ENCODE measurements at regions not wholly inside any gene's neighbourhood (a gene's known extent, or its start where the extent isn't known, plus 50 kb on each side); places are given as distances from the start of the nearest gene placed in this dataset.
"Not testable (repeated sequence)": the region's sequence is repeated elsewhere in the genome, so short reads cannot be mapped to it uniquely, and the experiment has no call there.

GRCh38 chr20:54869765-54870164, 394.4 kb downstream of the DOK5 start:
- no peak overlapping the region for H3K4me3 ChIP-seq (ENCODE audit: low read length)
- DNase-seq (ENCODE audit: low read depth, low spot score): no peak

DNA sequence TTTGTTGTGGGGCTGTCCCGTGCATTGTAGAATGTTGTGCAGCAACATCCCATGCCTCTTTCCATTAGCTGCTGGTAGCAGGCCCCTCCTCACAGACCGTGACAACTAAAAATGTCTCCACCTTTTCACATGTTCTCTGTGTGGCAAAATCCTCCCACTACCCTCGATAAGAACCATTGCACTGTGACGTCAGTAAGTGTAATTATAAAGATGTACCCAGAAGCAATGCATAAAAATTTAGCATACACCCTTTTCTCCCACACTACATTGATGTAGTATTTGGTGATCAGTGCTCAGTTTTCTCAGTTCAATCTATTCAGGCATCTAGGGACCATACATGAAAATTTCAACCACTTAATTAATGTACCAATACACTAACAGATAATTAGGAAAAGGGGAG, 389.9 kb downstream of the DOK5 start:
- H3K4me3 ChIP-seq (ENCODE audit: low read length): no peak overlapping the region

DNA sequence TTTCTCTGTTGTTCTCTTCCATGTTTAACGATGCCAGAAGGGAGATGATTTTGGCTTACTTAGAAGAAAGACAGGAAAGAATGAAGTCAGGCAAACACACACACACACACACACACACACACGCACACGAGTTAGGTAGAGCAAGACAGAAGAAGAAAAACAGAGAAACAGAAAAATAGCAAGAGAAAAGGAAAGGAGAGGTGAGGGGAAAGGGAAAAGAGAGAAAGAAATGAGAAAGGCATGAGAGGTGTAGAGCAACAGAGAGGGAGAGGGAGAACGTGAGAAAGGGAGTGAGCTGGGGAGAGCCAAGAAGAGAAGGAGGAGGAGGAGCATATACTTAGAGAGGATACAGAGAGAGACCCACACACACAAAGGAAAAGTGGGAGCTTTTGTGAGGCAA, 385.3 kb downstream of the DOK5 start:
- DNase-seq (ENCODE audit: low read depth, low spot score): no peak
- H3K4me3 ChIP-seq (ENCODE audit: low read length): no peak overlapping the region

More for the DNA sequence above, 389.9 kb downstream of the DOK5 start:
- DNase-seq (ENCODE audit: low read depth, low spot score): no peak

DNA sequence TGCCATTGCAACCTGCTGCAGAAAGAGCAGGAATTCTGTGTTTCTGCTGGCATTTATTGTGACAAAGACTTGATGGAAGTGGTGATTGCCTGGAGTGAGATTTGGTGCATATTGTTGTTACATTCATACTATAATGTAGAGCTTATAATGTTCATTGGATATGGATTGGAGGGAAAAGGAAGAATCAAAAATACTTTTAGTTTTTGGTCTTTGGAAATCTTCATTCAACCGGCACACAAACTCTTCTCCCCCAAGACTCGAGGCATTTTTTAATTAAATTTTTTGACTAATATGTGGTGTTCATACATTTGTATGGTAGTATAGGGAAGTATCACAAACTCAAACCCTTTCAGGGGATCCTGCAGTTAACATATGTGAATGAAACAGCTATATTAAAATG, 380.8 kb downstream of the DOK5 start:
- no peak for DNase-seq (ENCODE audit: low read depth, low spot score)
- no peak overlapping the region for H3K4me3 ChIP-seq (ENCODE audit: low read length)

- DNase-seq (ENCODE audit: low read depth, low spot score): no peak
- H3K4me3 ChIP-seq (ENCODE audit: low read length): no peak overlapping the region
Measured at GRCh38 chr20:54849741-54850140, 374.3 kb downstream of the DOK5 start.

- H3K4me3 ChIP-seq (ENCODE audit: low read length): no peak overlapping the region
- DNase-seq (ENCODE audit: low read depth, low spot score): no peak
Measured at GRCh38 chr20:54848984-54849538, 373.7 kb downstream of the DOK5 start.

- H3K4me3 ChIP-seq (ENCODE audit: low read length): no peak overlapping the region
- no peak for DNase-seq (ENCODE audit: low read depth, low spot score)
Measured at GRCh38 chr20:54848262-54848661, 372.9 kb downstream of the DOK5 start.

GRCh38 chr20:54846948-54847347, 371.6 kb downstream of the DOK5 start:
- H3K4me3 ChIP-seq (ENCODE audit: low read length): no peak overlapping the region
- no peak for DNase-seq (ENCODE audit: low read depth, low spot score)

DNA sequence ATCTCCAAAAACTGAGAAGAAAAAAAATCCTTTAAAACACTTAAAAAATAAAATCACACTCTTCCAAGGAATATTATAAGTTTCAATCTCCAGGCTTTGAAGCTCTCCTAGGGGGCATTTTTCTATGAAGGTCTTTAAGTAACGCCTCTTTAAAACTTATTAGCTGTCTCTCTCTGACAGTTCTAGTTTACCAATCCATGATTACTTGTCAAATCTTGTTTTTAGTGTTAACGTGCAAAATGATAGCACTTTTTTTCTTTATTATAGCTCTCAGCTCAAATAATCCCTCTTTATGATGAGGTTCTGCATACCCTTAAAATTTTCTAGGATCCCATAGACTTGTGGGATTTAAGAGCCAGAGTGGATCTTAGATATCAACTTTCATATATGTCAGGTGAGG, 369.0 kb downstream of the DOK5 start:
- no peak overlapping the region for H3K4me3 ChIP-seq (ENCODE audit: low read length)
- DNase-seq (ENCODE audit: low read depth, low spot score): no peak

DNA sequence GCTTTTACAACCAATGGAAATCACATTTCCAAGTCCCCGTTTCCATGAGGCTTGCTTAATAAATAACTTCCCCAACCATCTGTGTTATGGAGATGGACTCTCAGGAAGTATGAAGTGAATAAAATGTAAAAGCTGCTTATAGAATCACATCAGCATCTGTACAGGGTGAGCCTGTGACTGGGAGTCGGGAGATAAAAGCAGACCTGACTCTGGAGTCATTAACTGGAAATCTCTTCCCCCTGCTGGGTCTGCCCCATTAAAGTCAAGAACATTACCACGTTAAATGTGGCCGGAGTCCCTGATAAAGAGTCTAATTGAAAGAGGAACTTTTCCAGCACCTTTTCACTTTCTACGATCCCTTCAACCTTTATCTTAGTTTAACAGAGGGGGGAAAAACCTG, 368.5 kb downstream of the DOK5 start:
- no peak for DNase-seq (ENCODE audit: low read depth, low spot score)
- no peak overlapping the region for H3K4me3 ChIP-seq (ENCODE audit: low read length)

DNA sequence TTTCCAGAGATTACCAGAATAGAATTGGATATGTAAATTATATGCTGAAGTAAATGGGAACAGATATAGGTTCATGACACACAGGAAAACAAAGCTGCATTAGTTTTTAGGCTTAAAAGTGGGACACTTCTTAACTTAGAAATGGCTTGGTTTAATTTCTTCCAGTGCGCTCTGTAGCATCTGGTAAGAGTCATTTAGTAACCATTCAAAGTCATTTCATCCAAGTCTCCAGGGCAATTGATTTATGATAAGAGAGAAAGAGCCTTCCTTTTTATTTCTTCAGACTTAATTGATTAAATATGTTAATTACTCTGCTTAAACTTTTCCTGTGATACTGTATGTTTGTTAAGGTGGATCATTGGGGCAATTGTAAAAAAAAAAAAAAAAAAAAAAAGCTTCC, 368.0 kb downstream of the DOK5 start:
- no peak for DNase-seq (ENCODE audit: low read depth, low spot score)
- no peak overlapping the region for H3K4me3 ChIP-seq (ENCODE audit: low read length)

DNA sequence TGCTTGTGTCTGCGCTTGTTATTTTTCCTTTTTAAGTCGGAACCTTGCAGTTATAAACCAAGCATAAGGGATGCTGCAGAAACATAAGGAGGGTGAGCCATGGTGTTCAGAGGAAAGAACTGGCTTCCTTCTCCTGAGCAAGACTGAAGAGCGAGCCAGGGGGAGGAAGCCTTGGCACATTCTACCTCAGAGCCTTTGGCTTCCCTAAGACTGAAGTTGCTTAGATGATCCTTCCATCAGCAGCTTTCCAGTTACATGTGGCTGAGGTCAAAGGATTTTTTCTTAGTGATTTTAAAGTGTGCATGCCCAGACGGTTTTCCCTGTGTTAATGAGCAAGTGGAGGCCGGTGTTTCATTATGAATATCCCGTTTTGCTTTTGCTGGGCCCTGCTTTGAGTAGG, 363.8 kb downstream of the DOK5 start:
- no peak for DNase-seq (ENCODE audit: low read depth, low spot score)
- no peak overlapping the region for H3K4me3 ChIP-seq (ENCODE audit: low read length)

GRCh38 chr20:54837226-54837625, 361.8 kb downstream of the DOK5 start:
- DNase-seq (ENCODE audit: low read depth, low spot score): no peak
- H3K4me3 ChIP-seq (ENCODE audit: low read length): no peak overlapping the region

- DNase-seq (ENCODE audit: low read depth, low spot score): no peak
- H3K4me3 ChIP-seq (ENCODE audit: low read length): no peak overlapping the region
Measured at GRCh38 chr20:54822386-54822785, 347.0 kb downstream of the DOK5 start.

- DNase-seq (ENCODE audit: low read depth, low spot score): no peak
- H3K4me3 ChIP-seq (ENCODE audit: low read length): no peak overlapping the region
Measured at GRCh38 chr20:54820392-54820791, 345.0 kb downstream of the DOK5 start.

DNA sequence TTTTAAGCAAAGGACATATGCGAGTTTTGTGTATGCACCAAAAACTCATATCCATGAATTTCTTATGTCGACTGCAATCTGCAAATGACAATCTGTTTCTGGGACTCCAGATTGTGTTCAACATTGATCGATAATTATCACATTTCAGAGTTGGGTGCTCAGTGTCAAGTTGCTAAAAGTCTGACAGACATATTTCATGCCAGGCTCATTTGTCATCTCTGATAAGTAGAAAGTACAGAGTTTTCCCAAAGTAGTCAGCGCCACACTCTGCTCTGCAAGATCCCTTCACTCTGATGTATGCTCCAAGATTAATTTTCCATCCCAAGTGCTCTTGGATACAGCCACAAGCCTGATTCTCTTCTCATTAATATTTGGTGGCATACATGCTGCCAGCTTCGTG, 331.1 kb downstream of the DOK5 start:
- no peak overlapping the region for H3K4me3 ChIP-seq (ENCODE audit: low read length)
- DNase-seq (ENCODE audit: low read depth, low spot score): no peak

- DNase-seq (ENCODE audit: low read depth, low spot score): no peak
- no peak overlapping the region for H3K4me3 ChIP-seq (ENCODE audit: low read length)
Measured at GRCh38 chr20:54794874-54795273, 319.5 kb downstream of the DOK5 start.

DNA sequence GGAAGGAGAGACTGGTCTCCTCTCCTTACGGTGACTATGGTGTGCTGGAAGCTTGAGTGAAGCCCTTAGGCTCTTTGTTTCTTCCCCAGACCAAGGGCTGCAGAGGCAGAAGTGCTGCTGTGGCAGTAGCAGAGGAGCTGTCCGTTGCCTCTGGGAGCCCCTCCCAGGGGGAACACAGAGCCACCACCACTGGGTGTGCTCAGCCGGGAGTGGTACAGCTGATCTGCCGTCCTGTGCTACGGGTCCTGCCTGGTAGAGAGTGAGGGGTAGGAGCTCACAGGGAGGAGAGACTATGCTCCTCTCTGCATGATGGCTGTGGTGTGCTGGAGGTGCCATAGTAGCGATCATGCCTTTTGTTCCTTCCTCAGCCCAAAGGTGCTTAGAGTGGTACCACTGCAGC, 318.7 kb downstream of the DOK5 start:
- H3K4me3 ChIP-seq (ENCODE audit: low read length): no peak overlapping the region
- no peak for DNase-seq (ENCODE audit: low read depth, low spot score)

GRCh38 chr20:54793291-54793992, 318.0 kb downstream of the DOK5 start:
- no peak for DNase-seq (ENCODE audit: low read depth, low spot score)
- no peak overlapping the region for H3K4me3 ChIP-seq (ENCODE audit: low read length)

GRCh38 chr20:54792688-54793087, 317.3 kb downstream of the DOK5 start:
- no peak for DNase-seq (ENCODE audit: low read depth, low spot score)
- no peak overlapping the region for H3K4me3 ChIP-seq (ENCODE audit: low read length)

DNA sequence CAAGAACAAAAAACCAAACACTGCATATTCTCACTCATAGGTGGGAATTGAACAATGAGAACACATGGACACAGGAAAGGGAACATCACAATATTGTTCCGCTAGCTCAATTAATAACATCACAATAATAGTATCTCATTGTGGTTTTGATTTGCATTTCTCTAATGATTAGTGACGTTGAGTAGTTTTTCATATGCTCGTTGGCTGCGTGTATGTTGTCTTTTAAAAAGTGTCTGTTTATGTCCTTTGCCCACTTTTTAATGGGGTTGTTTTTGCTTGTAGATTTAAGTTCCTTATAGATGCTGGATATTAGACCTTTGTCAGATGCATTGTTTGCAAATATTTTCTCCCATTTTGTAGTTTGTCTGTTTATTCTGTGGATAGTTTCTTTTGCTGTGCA, 312.9 kb downstream of the DOK5 start:
- H3K4me3 ChIP-seq (ENCODE audit: low read length); DNase-seq (ENCODE audit: low read depth, low spot score): not testable (repeated sequence)

Data from Jurkat, Clone E6-1 (cell line).